RWPE2 (cell line): ENCODE measurements at regions not wholly inside any gene's neighbourhood (a gene's known extent, or its start where the extent isn't known, plus 50 kb on each side); places are given as distances from the start of the nearest gene placed in this dataset.

Source experiments
- ATAC-seq: fragments of 200-7000 bp; cut with Tn5 transposase; 3 replicates; pipeline ENCODE4 v1.9.1; 2021; ENCODE audit warnings: low read depth
- DNase-seq: peaks from one replicate; pipeline ENCODE4 v3.0.0-alpha.2; 2020; ENCODE audit warnings: low spot score
- H3K27ac ChIP-seq: fragments of 450-650 bp; 2 replicates; pipeline ENCODE4 v1.5.1; 2017; ENCODE audit warnings: mild to moderate bottlenecking; ENCODE audit not compliant: poor library complexity, severe bottlenecking
- H3K27me3 ChIP-seq: fragments of 250-450 bp; sonication (Bioruptor Pico); 2 replicates; pipeline ENCODE4 v1.5.1; 2021; ENCODE audit warnings: mild to moderate bottlenecking, moderate library complexity; ENCODE audit not compliant: insufficient read depth, poor library complexity, severe bottlenecking
- H3K36me3 ChIP-seq: fragments of 250-450 bp; sonication (Bioruptor Pico); 2 replicates; pipeline ENCODE4 v1.5.1; 2020; ENCODE audit warnings: low read depth, mild to moderate bottlenecking, moderate library complexity
- H3K4me1 ChIP-seq: fragments of 250-450 bp; sonication (Bioruptor Pico); 2 replicates; pipeline ENCODE4 v1.5.1; 2021; ENCODE audit warnings: mild to moderate bottlenecking, moderate library complexity; ENCODE audit not compliant: insufficient read depth, poor library complexity, severe bottlenecking
- H3K4me3 ChIP-seq: fragments of 250-450 bp; sonication (Bioruptor Pico); 2 replicates; pipeline ENCODE4 v1.5.1; 2021; ENCODE audit warnings: mild to moderate bottlenecking, moderate library complexity; ENCODE audit not compliant: severe bottlenecking
- H3K9me3 ChIP-seq: fragments of 250-450 bp; sonication (Bioruptor Pico); 2 replicates; pipeline ENCODE4 v1.5.1; 2021; ENCODE audit warnings: mild to moderate bottlenecking, moderate library complexity; ENCODE audit not compliant: severe bottlenecking
- CTCF ChIP-seq: fragments of 450-650 bp; IDR thresholded peaks from one replicate; pipeline ENCODE4 v1.5.1; 2017; ENCODE audit warnings: mild to moderate bottlenecking, moderate library complexity; ENCODE audit not compliant: poor library complexity, severe bottlenecking

- no peak for TF ChIP-seq CTCF
- Histone ChIP-seq H3K27me3 (no peaks in the 10 kb centered on the region), H3K27ac (no peak overlapping the region), H3K4me1 (no peaks in the 10 kb centered on the region), H3K36me3 (no peaks in the 10 kb centered on the region), H3K9me3 (no peaks in the 10 kb centered on the region), H3K4me3 (no peak overlapping the region)
- no peak for ATAC-seq
- no peak for DNase-seq
Observed at GRCh38 chr14:40292664-40293063, 860.4 kb upstream of the FBXO33 start.

- H3K36me3 ChIP-seq, result no peaks in the 10 kb centered on the region
- no peak overlapping the region for H3K4me3 ChIP-seq
Observed at GRCh38 chr14:40282196-40282595, 850.0 kb upstream of the FBXO33 start.

GRCh38 chr14:40280652-40281051 is 848.4 kb upstream of the FBXO33 start:
- DNase-seq (no peak), ATAC-seq (no peak)

More at GRCh38 chr14:40282196-40282595, 850.0 kb upstream of the FBXO33 start:
- no peak for DNase-seq
- no peak for TF ChIP-seq CTCF
- Histone ChIP-seq H3K27ac (no peak overlapping the region), H3K4me1 (no peaks in the 10 kb centered on the region), H3K9me3 (no peaks in the 10 kb centered on the region), H3K27me3 (peaks cover 10% of the 10 kb centered on the region)
- no peak for ATAC-seq

GRCh38 chr14:40273417-40273816 is 841.2 kb upstream of the FBXO33 start:
- Histone ChIP-seq H3K27me3 (peaks cover 8% of the 10 kb centered on the region), H3K4me1 (no peaks in the 10 kb centered on the region), H3K4me3 (no peak overlapping the region), H3K36me3 (no peaks in the 10 kb centered on the region), H3K27ac (no peak overlapping the region), H3K9me3 (no peaks in the 10 kb centered on the region)
- no peak for ATAC-seq
- no peak for DNase-seq
- TF ChIP-seq CTCF, result no peak

More at GRCh38 chr14:40280652-40281051, 848.4 kb upstream of the FBXO33 start:
- no peaks in the 10 kb centered on the region for H3K9me3 ChIP-seq
- no peak overlapping the region for H3K4me3 ChIP-seq
- H3K27ac ChIP-seq, result no peak overlapping the region
- no peaks in the 10 kb centered on the region for H3K36me3 ChIP-seq
- peaks cover 10% of the 10 kb centered on the region for H3K27me3 ChIP-seq
- no peaks in the 10 kb centered on the region for H3K4me1 ChIP-seq
- TF ChIP-seq CTCF, result no peak

GRCh38 chr14:40271480-40271879 is 839.2 kb upstream of the FBXO33 start:
- Histone ChIP-seq H3K27me3 (peaks cover 8% of the 10 kb centered on the region), H3K9me3 (no peaks in the 10 kb centered on the region), H3K36me3 (no peaks in the 10 kb centered on the region), H3K4me1 (no peaks in the 10 kb centered on the region), H3K27ac (no peak overlapping the region), H3K4me3 (no peak overlapping the region)
- TF ChIP-seq CTCF, result no peak
- no peak for ATAC-seq
- DNase-seq, result no peak
